GM12878 (cell line): ENCODE measurements at regions not wholly inside any gene's neighbourhood (a gene's known extent, or its start where the extent isn't known, plus 50 kb on each side); places are given as distances from the start of the nearest gene placed in this dataset.

Source experiments
- ATAC-seq: fragments of 200-7000 bp; cut with Tn5 transposase; 3 replicates; pipeline ENCODE4 v1.9.1; 2020; ENCODE audit warnings: mild to moderate bottlenecking, moderate library complexity
- BruUV-seq: library from RNA; stranded (reverse); fragments of 400-500 nt; replicated peaks from 2 replicates; lab custom pipeline; 2021; lab: Mats Ljungman, UMichigan
- CTCF ChIA-PET: fragments of 300-600 bp; sonication (Branson Sonifier 250); formaldehyde crosslinking; extraction: SDS; loops from one replicate; lab custom pipeline; 2021; ENCODE audit warnings: inconsistent platforms; lab: Yijun Ruan, JAX
- POLR2A ChIA-PET: fragments of 350-600 bp; formaldehyde crosslinking; extraction: SDS; loops from one replicate; lab custom pipeline; 2021; ENCODE audit warnings: inconsistent platforms; lab: Charles Lee
- RAD21 ChIA-PET: fragments of 300-600 bp; sonication (Branson Sonifier 250); formaldehyde crosslinking; loops from one replicate; lab custom pipeline; 2023; ENCODE audit warnings: antibody characterized with exemption; ENCODE audit not compliant: unreplicated experiment; lab: Charles Lee
- SMC1A ChIA-PET: fragments of 300-600 bp; sonication (Branson Sonifier 250); formaldehyde crosslinking; loops from one replicate; lab custom pipeline; 2023; ENCODE audit not compliant: unreplicated experiment, uncharacterized antibody; lab: Charles Lee
- DNase-seq: peaks from one replicate; pipeline ENCODE4 v3.0.0-alpha.2; 2011; ENCODE audit warnings: low read depth, low spot score
- FAIRE-seq: peaks from 3 replicates; lab custom pipeline; 2011; peaks lifted over from hg19 to GRCh38; lab: Jason Lieb, UNC
- H2AFZ ChIP-seq: 2 replicates; pipeline ENCODE4 v1.6.0; 2011; ENCODE audit warnings: low read depth, low read length, control low read depth; ENCODE audit not compliant: control insufficient read depth
- H3K27ac ChIP-seq: 2 replicates; pipeline ENCODE4 v1.5.1; 2011; ENCODE audit warnings: control low read depth; ENCODE audit not compliant: control insufficient read depth, insufficient read depth
- H3K27me3 ChIP-seq, 2 experiments: replicated peaks in 1 of 2; 2 replicates each; pipeline versions ENCODE4 v1.6.0 to v1.6.1; 2011; ENCODE audit warnings: low read length in 1 of 2; ENCODE audit not compliant: control insufficient read depth in 2 of 2, insufficient read depth in 2 of 2
- H3K36me3 ChIP-seq, 2 experiments: 2 replicates each; pipeline ENCODE4 v1.5.1; 2011; ENCODE audit warnings: low read length in 1 of 2; ENCODE audit not compliant: control insufficient read depth in 2 of 2, insufficient read depth in 2 of 2
- H3K4me1 ChIP-seq: 2 replicates; pipeline ENCODE4 v1.6.1; 2011; ENCODE audit warnings: mild to moderate bottlenecking, low read length, moderate library complexity, mixed read lengths; ENCODE audit not compliant: control insufficient read depth, insufficient read depth
- H3K4me2 ChIP-seq: 2 replicates; pipeline ENCODE4 v1.6.0; 2011; ENCODE audit warnings: control low read depth; ENCODE audit not compliant: control insufficient read depth, insufficient read depth
- H3K4me3 ChIP-seq: fragments of 200-600 bp; sonication (generic); 2 replicates; pipeline ENCODE4 v1.5.1; 2016
- H3K79me2 ChIP-seq: 2 replicates; pipeline ENCODE4 v1.6.0; 2011; ENCODE audit warnings: low read length; ENCODE audit not compliant: control insufficient read depth, insufficient read depth
- H3K9ac ChIP-seq: 2 replicates; pipeline ENCODE4 v1.8.0; 2011; ENCODE audit warnings: low read length, control low read depth, mixed read lengths; ENCODE audit not compliant: control insufficient read depth, insufficient read depth
- H3K9me3 ChIP-seq: replicated peaks from 3 replicates; pipeline ENCODE4 v1.5.1; 2011; ENCODE audit warnings: mild to moderate bottlenecking, low read length; ENCODE audit not compliant: control insufficient read depth, insufficient read depth
- H4K20me1 ChIP-seq: 2 replicates; pipeline ENCODE4 v1.6.0; 2011; ENCODE audit not compliant: control insufficient read depth, insufficient read depth
- CUX1 ChIP-seq: IDR thresholded peaks from 2 replicates; pipeline ENCODE4 v1.6.1; 2012; ENCODE audit warnings: improper control_type of control experiment, low read depth, low read length; ENCODE audit not compliant: insufficient replicate concordance
- FOS ChIP-seq: IDR thresholded peaks from 3 replicates; pipeline ENCODE4 v1.6.1; 2011; ENCODE audit warnings: borderline replicate concordance; ENCODE audit not compliant: insufficient read length; ENCODE audit errors: extremely low read depth
- JUND ChIP-seq: IDR thresholded peaks from 2 replicates; pipeline ENCODE4 v1.6.1; 2012; ENCODE audit warnings: low read depth, mild to moderate bottlenecking, low read length, improper control_type of control experiment, moderate library complexity
- MYB ChIP-seq: fragments of 150-350 bp; IDR thresholded peaks from 2 replicates; pipeline ENCODE4 v1.6.1; 2014; ENCODE audit warnings: mild to moderate bottlenecking, low read depth, low read length, borderline replicate concordance
- NRF1 ChIP-seq: conservative IDR thresholded peaks from 2 replicates; pipeline ENCODE4 v1.6.1; 2011; ENCODE audit warnings: mild to moderate bottlenecking, low read depth, low read length, improper control_type of control experiment
- PML ChIP-seq: IDR thresholded peaks from 2 replicates; pipeline ENCODE4 v1.6.1; 2012; ENCODE audit warnings: low read length, inconsistent platforms
- POLR2A ChIP-seq: IDR thresholded peaks from 2 replicates; pipeline ENCODE4 v1.6.1; 2011; ENCODE audit warnings: low read depth, mild to moderate bottlenecking, low read length
- SMC3 ChIP-seq: IDR thresholded peaks from 2 replicates; pipeline ENCODE4 v1.6.1; 2011; ENCODE audit warnings: low read length, improper control_type of control experiment, borderline replicate concordance
- SP1 ChIP-seq: IDR thresholded peaks from one replicate; pipeline ENCODE4 v1.6.1; 2011; ENCODE audit warnings: low read depth, low read length
- WGBS: methylation state at CpG from one replicate; pipeline ENCODE4 v1.1.6; 2016; ENCODE audit warnings: low lambda C conversion rate; ENCODE audit not compliant: insufficient replicate concordance, insufficient coverage; ENCODE audit errors: missing lambda C conversion rate; 5-methylcytosine and 5-hydroxymethylcytosine counted together
- in situ Hi-C: fragments of 300-500 bp; cut with MboI; formaldehyde crosslinking; loops from 9 replicates; pipeline ENCODE4 v1.14.3; 2018; ENCODE audit warnings: mixed read lengths
- intact Hi-C: fragments of 100-400 bp; cut with micrococcal nuclease; formaldehyde crosslinking; loops from one replicate; pipeline ENCODE4 v1.14.2; 2022; ENCODE audit not compliant: unreplicated experiment

- no peaks in the 10 kb centered on the region for H3K79me2 ChIP-seq
- no peaks in the 10 kb centered on the region for H4K20me1 ChIP-seq
- H3K36me3 ChIP-seq, result no peaks in the 10 kb centered on the region
- 36% methylated on average over 12 of the region's 12 CpGs for WGBS
- POLR2A ChIA-PET, result no interaction called here
- H3K9ac ChIP-seq, result no peak overlapping the region
- H2AFZ ChIP-seq, result no peak overlapping the region
- H3K4me2 ChIP-seq, result no peak overlapping the region
- BruUV-seq, result no TSS peak
- CTCF ChIA-PET, result interaction anchor here (0.6 kb wide), 1 partner anchor 25 kb away, joined by 3 read pairs; no protein-coding TSS in a partner anchor
- FAIRE-seq (no peak), DNase-seq (no peak), ATAC-seq (no peak)
- H3K4me1 ChIP-seq, result no peaks in the 10 kb centered on the region
- H3K27ac ChIP-seq, result no peak overlapping the region
- H3K9me3 ChIP-seq, result no peaks in the 10 kb centered on the region
- intact Hi-C loops, result no loop called here
- RAD21 ChIA-PET, result no interaction called here
- SMC1A ChIA-PET, result no interaction called here
- in situ Hi-C loops, result no loop called here
- TF ChIP-seq JUND (no peak), FOS (no peak), MYB (no peak)
- no peak overlapping the region for H3K4me3 ChIP-seq
- no peaks in the 10 kb centered on the region for H3K27me3 ChIP-seq
Measured at GRCh38 chr1:71228742-71229365, 148.0 kb upstream of the ZRANB2 start.

GRCh38 chr1:71228241-71228640, 147.4 kb upstream of the ZRANB2 start:
- Histone ChIP-seq H3K9ac (no peak overlapping the region), H3K4me3 (no peak overlapping the region), H3K4me1 (no peaks in the 10 kb centered on the region), H3K9me3 (no peaks in the 10 kb centered on the region), H3K36me3 (no peaks in the 10 kb centered on the region), H3K4me2 (no peak overlapping the region), H3K27ac (no peak overlapping the region), H3K79me2 (no peaks in the 10 kb centered on the region), H2AFZ (no peak overlapping the region), H3K27me3 (no peaks in the 10 kb centered on the region), H4K20me1 (no peaks in the 10 kb centered on the region)
- ChIA-PET CTCF (no interaction called here), SMC1A (no interaction called here), POLR2A (no interaction called here), RAD21 (no interaction called here)
- ATAC-seq (no peak), DNase-seq (no peak), FAIRE-seq (no peak)
- intact Hi-C loops, result no loop called here
- no TSS peak for BruUV-seq
- TF ChIP-seq NRF1 (no peak), PML (no peak), POLR2A (no peak), SMC3 (no peak), CUX1 (no peak), SP1 (no peak)
- in situ Hi-C loops, result no loop called here
- 15% methylated on average over 4 of the region's 4 CpGs for WGBS
